OCI-LY1 (cell line): ENCODE measurements at regions not wholly inside any gene's neighbourhood (a gene's known extent, or its start where the extent isn't known, plus 50 kb on each side); places are given as distances from the start of the nearest gene placed in this dataset.

ENCODE experiments used
- H2AFZ ChIP-seq: fragments of 200-600 bp; sonication (generic), shearing (Covaris generic); 2 replicates; pipeline ENCODE4 v1.6.0; 2014; ENCODE audit warnings: antibody characterized with exemption, mild to moderate bottlenecking, low read length
- H3F3A ChIP-seq: fragments of 200-600 bp; sonication (generic), shearing (Covaris generic); 2 replicates; pipeline ENCODE4 v1.6.0; 2014; ENCODE audit warnings: mild to moderate bottlenecking, antibody characterized with exemption, low read length, moderate library complexity; ENCODE audit not compliant: insufficient read depth
- H3K27ac ChIP-seq: fragments of 200-600 bp; sonication (generic); 2 replicates; pipeline ENCODE4 v1.5.1; 2014; ENCODE audit warnings: low read length, mixed run types, mild to moderate bottlenecking, low read depth; ENCODE audit not compliant: poor library complexity, severe bottlenecking
- H3K27me3 ChIP-seq: fragments of 200-600 bp; sonication (generic); 2 replicates; pipeline ENCODE4 v1.6.0; 2014; ENCODE audit warnings: antibody characterized with exemption, mild to moderate bottlenecking, low read length, moderate library complexity; ENCODE audit not compliant: insufficient read depth
- H3K36me3 ChIP-seq: fragments of 200-600 bp; sonication (generic); 2 replicates; pipeline ENCODE4 v1.6.1; 2014; ENCODE audit warnings: mild to moderate bottlenecking, antibody characterized with exemption, low read length, moderate library complexity, mixed read lengths; ENCODE audit not compliant: insufficient read depth
- H3K4me1 ChIP-seq: fragments of 200-600 bp; sonication (generic); 2 replicates; pipeline ENCODE4 v1.5.1; 2014; ENCODE audit warnings: mild to moderate bottlenecking, low read length, moderate library complexity; ENCODE audit not compliant: insufficient read depth, severe bottlenecking
- H3K4me2 ChIP-seq: fragments of 200-600 bp; sonication (generic), shearing (Covaris generic); 2 replicates; pipeline ENCODE4 v1.6.1; 2014; ENCODE audit warnings: low read length
- H3K4me3 ChIP-seq: fragments of 200-600 bp; sonication (generic); 2 replicates; pipeline ENCODE4 v1.5.1; 2014; ENCODE audit warnings: low read length, low read depth, mild to moderate bottlenecking, mixed read lengths; ENCODE audit not compliant: poor library complexity, severe bottlenecking
- H3K79me2 ChIP-seq: fragments of 200-600 bp; shearing (Covaris generic); 2 replicates; pipeline ENCODE4 v1.6.1; 2016; ENCODE audit warnings: mixed run types, low read length, mixed read lengths; ENCODE audit not compliant: insufficient read depth
- H3K9ac ChIP-seq: fragments of 200-600 bp; sonication (generic), shearing (Covaris generic); 2 replicates; pipeline ENCODE4 v1.6.1; 2014; ENCODE audit warnings: mild to moderate bottlenecking, low read length, mixed read lengths
- H3K9me2 ChIP-seq: fragments of 200-600 bp; sonication (generic), shearing (Covaris generic); 2 replicates; pipeline ENCODE4 v1.6.1; 2014; ENCODE audit warnings: low read depth, mild to moderate bottlenecking, low read length, mixed read lengths
- H3K9me3 ChIP-seq: fragments of 200-600 bp; shearing (Covaris generic); 2 replicates; pipeline ENCODE4 v1.6.1; 2014; ENCODE audit warnings: low read length, mixed read lengths
- H4K20me1 ChIP-seq: fragments of 200-600 bp; sonication (generic), shearing (Covaris generic); 2 replicates; pipeline ENCODE4 v1.6.0; 2016; ENCODE audit warnings: mild to moderate bottlenecking, low read length; ENCODE audit not compliant: insufficient read depth
- EZH2 ChIP-seq: fragments of 200-600 bp; sonication (generic), shearing (Covaris generic); IDR thresholded peaks from 2 replicates; pipeline ENCODE4 v1.8.0; 2017; ENCODE audit warnings: borderline replicate concordance, mixed run types, mild to moderate bottlenecking, antibody characterized with exemption, low read length, moderate library complexity, mixed read lengths
- TF ChIP-seq, protein P1 (sequence below): fragments of 200-600 bp; sonication (generic), shearing (Covaris generic); IDR thresholded peaks from 2 replicates; pipeline ENCODE4 v1.5.1; 2017; ENCODE audit warnings: mild to moderate bottlenecking, antibody characterized with exemption, low read length, moderate library complexity, mixed read lengths

DNA sequence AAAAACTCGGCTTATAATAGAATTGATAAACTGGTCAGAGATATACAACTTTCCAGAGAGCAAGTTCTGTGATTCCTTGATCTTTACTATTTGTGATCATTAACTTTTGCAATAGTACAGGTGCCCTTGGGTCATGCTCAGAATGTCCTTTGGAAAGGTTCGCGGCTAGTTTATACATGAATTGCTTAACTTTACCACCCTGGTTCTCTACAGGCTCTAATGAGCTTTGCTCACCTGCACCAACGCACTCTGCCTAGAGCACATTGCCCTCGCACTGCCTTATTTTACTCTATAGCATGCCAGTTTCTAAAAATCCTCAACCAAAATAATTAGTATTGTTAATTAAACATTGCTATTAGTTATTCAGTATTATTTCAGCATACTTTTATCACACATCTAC lies 931.2 kb upstream of the KCND2 start:
- Histone ChIP-seq H4K20me1 (no peaks in the 10 kb centered on the region), H3K4me2 (no peak overlapping the region), H3K9me2 (peaks cover 8% of the 10 kb centered on the region; the same call in 1 of the 2 replicates), H3K9me3 (no peaks in the 10 kb centered on the region), H3K4me1 (no peaks in the 10 kb centered on the region), H3K79me2 (no peaks in the 10 kb centered on the region), H3K27me3 (no peaks in the 10 kb centered on the region), H3K27ac (no peak overlapping the region), H3F3A (no peaks in the 10 kb centered on the region), H3K4me3 (no peak overlapping the region), H2AFZ (no peak overlapping the region), H3K9ac (no peak overlapping the region), H3K36me3 (no peaks in the 10 kb centered on the region)
- TF ChIP-seq, protein P1, sequence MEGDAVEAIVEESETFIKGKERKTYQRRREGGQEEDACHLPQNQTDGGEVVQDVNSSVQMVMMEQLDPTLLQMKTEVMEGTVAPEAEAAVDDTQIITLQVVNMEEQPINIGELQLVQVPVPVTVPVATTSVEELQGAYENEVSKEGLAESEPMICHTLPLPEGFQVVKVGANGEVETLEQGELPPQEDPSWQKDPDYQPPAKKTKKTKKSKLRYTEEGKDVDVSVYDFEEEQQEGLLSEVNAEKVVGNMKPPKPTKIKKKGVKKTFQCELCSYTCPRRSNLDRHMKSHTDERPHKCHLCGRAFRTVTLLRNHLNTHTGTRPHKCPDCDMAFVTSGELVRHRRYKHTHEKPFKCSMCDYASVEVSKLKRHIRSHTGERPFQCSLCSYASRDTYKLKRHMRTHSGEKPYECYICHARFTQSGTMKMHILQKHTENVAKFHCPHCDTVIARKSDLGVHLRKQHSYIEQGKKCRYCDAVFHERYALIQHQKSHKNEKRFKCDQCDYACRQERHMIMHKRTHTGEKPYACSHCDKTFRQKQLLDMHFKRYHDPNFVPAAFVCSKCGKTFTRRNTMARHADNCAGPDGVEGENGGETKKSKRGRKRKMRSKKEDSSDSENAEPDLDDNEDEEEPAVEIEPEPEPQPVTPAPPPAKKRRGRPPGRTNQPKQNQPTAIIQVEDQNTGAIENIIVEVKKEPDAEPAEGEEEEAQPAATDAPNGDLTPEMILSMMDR: no peak
- TF ChIP-seq EZH2: no peak

DNA sequence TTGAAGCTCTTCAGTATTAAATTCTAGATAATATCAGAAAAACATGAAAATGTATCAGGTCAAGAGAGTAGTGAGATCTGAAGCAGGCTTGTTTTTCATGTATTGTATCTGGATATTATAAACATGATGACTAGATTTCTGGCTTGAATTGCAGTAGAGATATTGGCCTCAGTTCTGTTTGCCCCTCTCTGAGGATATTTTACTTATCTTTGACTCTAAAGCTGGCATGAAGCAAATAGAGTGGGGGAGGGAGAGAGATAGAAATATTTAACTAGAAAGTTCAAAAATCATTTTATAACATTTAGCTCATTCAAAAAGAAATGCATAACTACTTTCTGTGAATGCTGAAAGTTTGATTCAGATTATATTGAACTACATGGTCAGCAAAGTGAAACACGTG lies 929.7 kb upstream of the KCND2 start:
- H3K36me3 ChIP-seq: no peaks in the 10 kb centered on the region
- H3K9me3 ChIP-seq: no peaks in the 10 kb centered on the region
- H3K4me2 ChIP-seq: no peak overlapping the region
- no peaks in the 10 kb centered on the region for H3F3A ChIP-seq
- H2AFZ ChIP-seq: no peak overlapping the region
- H3K9me2 ChIP-seq: peaks cover 6% of the 10 kb centered on the region; the same call in 1 of the 2 replicates
- H3K79me2 ChIP-seq: no peaks in the 10 kb centered on the region
- no peak overlapping the region for H3K9ac ChIP-seq
- H3K4me1 ChIP-seq: no peaks in the 10 kb centered on the region
- TF ChIP-seq, protein P1: no peak
- no peak for TF ChIP-seq EZH2
- no peaks in the 10 kb centered on the region for H4K20me1 ChIP-seq
- H3K4me3 ChIP-seq: no peak overlapping the region
- H3K27ac ChIP-seq: no peak overlapping the region
- H3K27me3 ChIP-seq: no peaks in the 10 kb centered on the region

DNA sequence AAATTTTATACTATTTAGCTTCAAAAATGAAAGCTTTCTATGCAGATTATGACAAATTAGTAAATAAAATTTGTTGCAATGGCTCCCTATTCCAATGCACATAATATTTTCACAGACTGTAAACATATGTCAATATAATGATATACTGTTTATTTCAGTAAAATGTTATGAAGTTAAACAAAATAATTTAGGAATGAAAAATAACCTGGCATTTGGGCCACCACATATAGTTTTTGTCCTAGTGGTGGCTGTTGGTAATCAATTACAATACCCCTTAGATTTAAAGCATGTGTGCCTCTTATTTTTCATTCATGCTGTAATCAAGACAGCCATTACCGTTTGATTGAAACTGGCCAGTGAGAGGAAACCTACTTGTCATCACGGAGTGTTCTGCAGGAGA lies 928.5 kb upstream of the KCND2 start:
- H3K9me2 ChIP-seq: peaks cover 3% of the 10 kb centered on the region; the same call in 1 of the 2 replicates
- H4K20me1 ChIP-seq: no peaks in the 10 kb centered on the region
- no peaks in the 10 kb centered on the region for H3K9me3 ChIP-seq
- no peaks in the 10 kb centered on the region for H3K4me1 ChIP-seq
- H3K27ac ChIP-seq: no peak overlapping the region
- no peak overlapping the region for H3K4me3 ChIP-seq
- no peak for TF ChIP-seq EZH2
- TF ChIP-seq, protein P1: no peak
- no peak overlapping the region for H3K9ac ChIP-seq
- H3K4me2 ChIP-seq: no peak overlapping the region
- H3K27me3 ChIP-seq: no peaks in the 10 kb centered on the region
- H3K36me3 ChIP-seq: no peaks in the 10 kb centered on the region
- H2AFZ ChIP-seq: no peak overlapping the region
- H3K79me2 ChIP-seq: no peaks in the 10 kb centered on the region
- no peaks in the 10 kb centered on the region for H3F3A ChIP-seq
